ENCODE measurements at regions not wholly inside any gene's neighbourhood (a gene's known extent, or its start where the extent isn't known, plus 50 kb on each side); places are given as distances from the start of the nearest gene placed in this dataset.
"Not testable (repeated sequence)": the region's sequence is repeated elsewhere in the genome, so short reads cannot be mapped to it uniquely, and the experiment has no call there.

GRCh38 chr15:24311692-24312091 lies 363.9 kb upstream of the NPAP1 start:
- not testable (repeated sequence) for DNase-seq (ENCODE audit: low spot score)

- DNase-seq (ENCODE audit: low spot score), result not testable (repeated sequence)
These were observed 359.2 kb upstream of the NPAP1 start for GRCh38 chr15:24316326-24316725.

GRCh38 chr15:24318981-24319380 lies 356.6 kb upstream of the NPAP1 start:
- no peak for DNase-seq (ENCODE audit: low spot score)

- DNase-seq (ENCODE audit: low spot score), result not testable (repeated sequence)
These were observed 351.5 kb upstream of the NPAP1 start for GRCh38 chr15:24324096-24324495.

GRCh38 chr15:24326513-24326912 lies 349.1 kb upstream of the NPAP1 start:
- not testable (repeated sequence) for DNase-seq (ENCODE audit: low spot score)

GRCh38 chr15:24331964-24332363 lies 343.6 kb upstream of the NPAP1 start:
- DNase-seq (ENCODE audit: low spot score), result not testable (repeated sequence)

GRCh38 chr15:24341876-24342275 lies 333.7 kb upstream of the NPAP1 start:
- DNase-seq (ENCODE audit: low spot score), result not testable (repeated sequence)

DNA sequence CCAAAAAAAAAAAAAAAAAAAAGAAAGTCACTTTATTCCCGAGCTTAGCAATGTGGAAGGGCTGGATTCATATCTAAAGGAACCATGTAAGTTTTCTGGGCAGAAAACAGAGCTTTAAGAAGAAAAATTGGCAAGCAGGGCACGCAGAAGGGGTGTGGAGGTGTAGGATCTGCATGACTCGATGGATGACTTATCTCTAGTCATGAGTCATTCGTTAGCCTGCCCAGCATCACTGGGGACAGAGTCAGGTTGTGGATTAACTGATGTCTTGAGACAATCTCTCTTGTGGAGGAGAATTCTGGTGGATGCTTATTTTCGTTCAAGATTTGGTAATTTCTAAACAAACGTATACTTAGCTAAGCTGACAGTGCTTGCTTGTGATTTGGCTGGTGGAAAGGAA lies 322.8 kb upstream of the NPAP1 start:
- DNase-seq (ENCODE audit: low spot score), result not testable (repeated sequence)

DNA sequence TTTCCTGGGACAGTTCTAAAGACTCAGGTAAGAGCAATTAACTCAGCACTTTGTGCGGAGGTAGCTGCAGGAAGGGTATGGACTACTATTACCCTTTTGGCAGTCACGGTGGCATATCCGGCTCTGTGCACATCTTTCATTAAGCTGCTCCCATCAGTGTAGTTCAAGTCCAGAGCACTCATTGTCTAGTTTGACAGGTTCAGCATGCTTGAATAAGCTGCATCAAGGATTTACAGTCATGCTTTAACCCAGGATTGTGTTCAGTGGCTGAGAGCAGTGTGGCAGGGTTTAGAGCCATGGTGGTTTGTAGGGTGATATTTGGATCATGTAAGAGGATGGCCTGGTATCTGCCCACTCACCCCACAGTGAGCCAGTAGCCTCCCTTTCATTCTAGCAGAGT lies 294.5 kb upstream of the NPAP1 start:
- not testable (repeated sequence) for DNase-seq (ENCODE audit: low spot score)

DNA sequence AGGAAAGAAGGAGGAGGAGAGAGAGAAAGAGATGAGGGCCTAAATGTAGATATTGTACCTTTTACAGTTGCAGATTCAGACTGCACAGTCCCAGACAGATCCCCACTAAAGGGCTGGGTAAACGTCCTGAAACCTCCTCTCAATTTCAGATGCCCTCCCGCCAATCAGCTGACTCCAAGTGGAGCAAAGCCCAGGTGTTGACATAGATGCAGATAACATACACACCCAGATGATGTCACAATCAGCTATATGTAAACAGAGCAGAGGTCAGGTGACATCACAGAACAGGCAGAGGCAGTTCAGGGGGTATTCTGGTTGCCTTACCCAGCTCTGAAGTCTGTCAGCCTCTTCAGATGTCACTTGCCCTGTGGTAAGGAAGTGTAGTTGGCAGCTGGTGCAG lies 290.3 kb upstream of the NPAP1 start:
- not testable (repeated sequence) for DNase-seq (ENCODE audit: low spot score)

DNA sequence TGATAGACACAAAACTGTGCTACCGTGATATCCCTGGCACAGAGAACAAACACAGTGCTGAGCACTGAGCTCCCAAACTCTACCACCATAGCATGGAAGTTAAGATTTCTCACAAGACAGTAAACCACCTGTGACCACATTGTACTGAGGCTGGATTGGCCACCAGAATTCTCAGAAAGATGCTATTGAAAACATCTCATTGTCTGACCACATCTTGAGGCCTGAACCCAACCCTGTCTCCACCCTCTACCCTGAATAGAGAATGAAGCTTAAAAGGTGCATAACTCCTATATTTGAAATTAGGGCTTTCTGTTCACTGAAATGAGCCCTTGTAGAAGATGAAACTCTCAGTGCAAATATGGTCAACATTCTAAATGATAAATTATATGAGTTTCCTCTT lies 281.3 kb upstream of the NPAP1 start:
- DNase-seq (ENCODE audit: low spot score), result no peak

GRCh38 chr15:24412649-24413048 lies 262.9 kb upstream of the NPAP1 start:
- DNase-seq (ENCODE audit: low spot score), result not testable (repeated sequence)

DNA sequence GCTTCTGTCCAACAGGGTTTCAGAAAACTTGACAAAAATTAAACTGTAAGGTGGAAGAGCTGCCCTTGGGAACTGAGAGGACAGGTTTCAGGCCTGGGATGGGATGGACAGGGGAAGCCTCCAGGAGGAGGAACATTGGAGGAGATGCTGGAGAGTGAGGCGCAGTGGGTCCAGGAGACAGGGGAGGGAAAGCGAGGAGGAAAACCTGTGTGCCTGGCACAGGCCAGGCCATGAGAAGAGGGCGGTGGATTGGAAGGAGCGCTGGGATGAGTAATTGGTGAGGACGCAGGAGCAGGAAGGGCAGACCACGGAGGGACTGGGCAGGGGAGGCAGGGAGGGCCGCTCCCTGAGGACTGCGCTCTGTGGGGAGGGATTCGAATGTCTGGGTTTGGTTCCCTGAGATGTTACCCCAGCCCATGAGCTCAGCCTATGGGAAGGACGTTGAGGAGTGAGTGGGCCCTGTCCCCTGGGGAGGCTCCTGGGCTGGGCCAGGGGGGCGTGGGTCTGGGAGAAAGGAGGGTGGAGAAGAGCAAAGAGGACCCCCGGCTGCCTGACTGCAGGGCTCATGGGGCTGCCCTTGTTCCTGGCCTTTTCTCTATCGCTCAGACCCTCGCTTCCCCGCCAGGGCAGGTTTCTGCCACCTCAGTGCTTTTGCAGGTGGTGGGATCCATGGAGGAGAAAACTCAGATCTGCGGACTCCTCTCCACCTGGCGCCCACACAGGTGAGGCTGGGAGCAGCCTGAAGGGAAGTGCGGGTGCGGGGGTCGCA lies 249.1 kb upstream of the NPAP1 start:
- not testable (repeated sequence) for DNase-seq (ENCODE audit: low spot score)

- DNase-seq (ENCODE audit: low spot score), result not testable (repeated sequence)
These were observed 248.5 kb upstream of the NPAP1 start for GRCh38 chr15:24427055-24427400.

- not testable (repeated sequence) for DNase-seq (ENCODE audit: low spot score)
These were observed 240.3 kb upstream of the NPAP1 start for GRCh38 chr15:24435075-24435820.

DNA sequence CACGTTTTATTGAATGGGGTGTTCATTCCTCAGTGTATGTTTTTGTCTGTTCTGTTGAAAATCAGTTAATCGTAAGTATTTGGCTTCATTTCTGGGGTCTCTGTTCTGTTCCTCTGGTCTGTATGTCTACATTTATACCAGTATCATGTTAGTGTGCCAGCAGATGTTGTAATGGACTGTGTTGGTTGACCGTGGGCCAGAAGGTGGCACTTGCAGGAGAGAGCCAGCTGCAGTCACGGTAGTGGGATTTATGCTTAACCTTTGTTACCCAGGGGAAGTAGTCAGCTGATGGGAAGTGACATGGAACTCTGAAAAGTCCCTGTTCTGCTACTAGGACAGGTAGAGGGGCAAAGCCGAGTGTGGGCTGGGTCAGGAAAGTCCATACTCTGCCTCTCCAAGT lies 238.3 kb upstream of the NPAP1 start:
- not testable (repeated sequence) for DNase-seq (ENCODE audit: low spot score)

DNA sequence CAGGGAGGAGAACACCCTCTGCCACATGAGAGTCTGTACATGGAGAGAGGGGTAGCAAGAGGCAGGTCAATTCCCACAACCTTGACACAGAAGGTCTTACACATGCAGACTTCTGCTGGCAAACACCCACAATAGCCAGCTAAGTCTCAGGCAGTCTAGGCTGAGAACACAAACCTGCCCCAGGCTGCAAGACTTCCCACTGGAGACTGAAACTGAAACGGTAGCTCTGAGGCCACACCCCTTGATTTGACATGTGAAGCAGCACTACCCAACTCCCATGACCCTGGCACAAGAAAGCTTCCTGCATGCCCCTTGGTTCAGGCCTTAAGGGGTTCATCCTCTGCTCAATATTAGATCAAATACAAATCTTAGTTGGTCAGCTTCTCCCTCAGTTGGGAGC lies 237.8 kb upstream of the NPAP1 start:
- DNase-seq (ENCODE audit: low spot score), result not testable (repeated sequence)

- not testable (repeated sequence) for DNase-seq (ENCODE audit: low spot score)
These were observed 198.2 kb upstream of the NPAP1 start for GRCh38 chr15:24477107-24478025.

GRCh38 chr15:24485885-24486567 lies 189.5 kb upstream of the NPAP1 start:
- not testable (repeated sequence) for DNase-seq (ENCODE audit: low spot score)

GRCh38 chr15:24488164-24488907 lies 187.2 kb upstream of the NPAP1 start:
- not testable (repeated sequence) for DNase-seq (ENCODE audit: low spot score)

DNA sequence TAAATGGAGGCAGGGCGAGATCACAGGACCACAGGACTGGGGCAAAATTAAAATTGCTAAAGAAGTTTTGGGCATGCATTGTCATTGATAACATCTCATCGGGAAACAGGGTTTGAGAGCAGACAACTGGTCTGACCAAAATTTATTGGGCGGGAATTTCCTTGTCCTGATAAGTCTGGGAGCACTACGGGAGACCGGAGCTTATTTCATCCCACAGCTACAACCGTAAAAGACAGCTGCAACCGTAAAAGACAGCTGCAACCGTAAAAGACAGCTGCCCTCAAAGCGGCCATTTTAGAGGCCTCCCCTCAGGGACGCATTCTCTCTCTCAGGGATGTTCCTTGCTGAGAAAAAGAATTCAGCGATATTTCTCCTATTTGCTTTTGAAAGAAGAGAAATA lies 170.4 kb upstream of the NPAP1 start:
- DNase-seq (ENCODE audit: low spot score), result not testable (repeated sequence)

Data from ureter (tissue), 1 donor.